ENCODE measurements at regions not wholly inside any gene's neighbourhood (a gene's known extent, or its start where the extent isn't known, plus 50 kb on each side); places are given as distances from the start of the nearest gene placed in this dataset.

- Histone ChIP-seq H3K9me2 (ENCODE audit: insufficient read depth) (no peaks in the 10 kb centered on the region), H3K79me2 (replicated peaks; ENCODE audit: insufficient read depth) (no peaks in the 10 kb centered on the region), H4K20me1 (replicated peaks; ENCODE audit: insufficient read depth) (no peaks in the 10 kb centered on the region), H3K27ac (ENCODE audit: low read depth) (no peak overlapping the region), H3K27me3 (ENCODE audit: insufficient read depth) (no peaks in the 10 kb centered on the region), H3F3A (replicated peaks; ENCODE audit: low read depth) (no peaks in the 10 kb centered on the region), H2AFZ (peak overlapping the region; percentile 39; the same call in 1 of the 2 replicates), H3K36me3 (ENCODE audit: insufficient read depth) (no peaks in the 10 kb centered on the region), H3K4me1 (ENCODE audit: insufficient read depth) (no peaks in the 10 kb centered on the region), H3K4me2 (no peak overlapping the region), H3K4me3 (no peak overlapping the region)
- Mint-ChIP-seq H3K9me3 (no peaks in the 10 kb centered on the region), H3K4me1 (no peaks in the 10 kb centered on the region), H3K4me3 (no peak overlapping the region), H3K27me3 (ENCODE audit: insufficient read depth, low read depth, poor library complexity) (no peaks in the 10 kb centered on the region), H3K27ac (no peak overlapping the region), H3K36me3 (ENCODE audit: low read depth) (no peaks in the 10 kb centered on the region)
- no peak for ATAC-seq
- no peak for DNase-seq (ENCODE audit: low spot score)
- TF ChIP-seq JUNB (IDR thresholded peaks at IDR 0.05; ENCODE audit: unreplicated experiment) (no peak), CREB1 (CRISPR knock-in tag; IDR thresholded peaks at IDR 0.05; ENCODE audit: low read depth) (no peak), EZH2phosphoT487 (IDR thresholded peaks at IDR 0.05; ENCODE audit: unreplicated experiment) (no peak), STAT1 (IDR thresholded peaks at IDR 0.05; ENCODE audit: unreplicated experiment) (no peak), POLR2AphosphoS5 (IDR thresholded peaks at IDR 0.05; ENCODE audit: low read depth) (no peak), ZNF331 (CRISPR knock-in tag; IDR thresholded peaks at IDR 0.05; ENCODE audit: low read depth) (no peak), EZH2 (IDR thresholded peaks at IDR 0.05; ENCODE audit: low read depth, unreplicated experiment) (no peak), REST (IDR thresholded peaks at IDR 0.05; ENCODE audit: unreplicated experiment) (no peak), NANOG (IDR thresholded peaks at IDR 0.05; ENCODE audit: borderline replicate concordance) (no peak), ZNF114 (CRISPR knock-in tag; IDR thresholded peaks at IDR 0.05) (no peak), CTCF (conservative IDR thresholded peaks at IDR 0.05; ENCODE audit: low read depth in 2 of 2) (no peak), ZNF462 (CRISPR knock-in tag; IDR thresholded peaks at IDR 0.05) (no peak), ETS1 (IDR thresholded peaks at IDR 0.05) (no peak)
Observed at GRCh38 chr5:117860550-117860949, 1127.8 kb downstream of the DTWD2 start.

All from GM23338 (cell line).